ENCODE measurements at regions not wholly inside any gene's neighbourhood (a gene's known extent, or its start where the extent isn't known, plus 50 kb on each side); places are given as distances from the start of the nearest gene placed in this dataset.

DNA sequence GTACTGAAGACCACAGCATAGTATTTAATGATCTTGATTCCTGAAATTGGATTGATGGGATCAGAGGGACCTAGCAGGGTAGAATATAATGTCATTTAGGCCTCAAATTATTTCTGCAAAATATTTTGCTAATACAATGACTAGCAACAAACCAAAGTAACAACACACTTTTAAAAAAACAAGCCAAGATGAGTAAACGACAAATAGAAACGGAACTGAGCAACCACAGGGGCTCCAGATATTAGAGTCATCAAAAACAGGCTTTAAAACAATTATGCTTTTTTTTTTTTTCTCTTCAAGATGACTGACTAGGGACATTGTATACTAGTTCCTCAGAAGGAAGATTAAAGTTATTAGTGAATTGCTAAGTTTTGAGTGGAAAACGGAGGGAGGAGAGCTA lies 447.1 kb upstream of the MMADHC start:
- DNase-seq, result no peak

DNA sequence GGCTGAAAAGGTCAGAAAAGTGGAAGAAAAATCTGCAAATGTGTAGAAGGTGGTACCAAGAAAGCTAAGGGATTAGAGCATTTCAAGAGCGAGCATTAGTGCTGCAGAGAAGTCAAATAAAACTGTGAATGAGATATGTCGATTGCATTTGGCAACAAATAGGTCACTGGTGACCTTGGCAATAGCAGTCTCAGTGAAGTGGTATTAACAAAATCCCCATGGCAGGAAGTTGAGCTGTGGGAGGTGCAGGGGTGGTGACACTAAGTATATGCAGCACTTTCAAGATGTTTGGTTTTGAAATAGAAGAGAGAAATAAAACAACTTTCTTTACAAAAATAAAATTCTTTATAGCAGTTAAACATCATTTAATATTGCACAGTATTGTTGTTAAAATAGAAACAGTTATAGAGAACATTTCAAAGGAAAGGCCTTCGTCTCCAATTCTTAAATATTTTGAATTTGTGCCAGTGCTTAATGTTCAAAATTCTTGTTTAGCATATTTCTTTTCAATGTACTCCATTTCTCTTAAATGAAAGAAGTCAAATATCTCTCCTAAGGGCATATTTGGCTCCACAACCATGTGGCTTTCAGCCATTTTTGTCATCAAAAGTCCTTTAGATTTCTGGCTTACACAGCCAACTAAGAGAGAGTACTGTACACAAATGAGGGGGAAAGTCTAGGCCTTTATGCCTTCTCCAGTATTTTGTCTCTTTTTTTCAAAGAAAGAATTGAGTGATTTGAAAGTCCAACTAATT lies 443.0 kb upstream of the MMADHC start:
- DNase-seq, result no peak

DNA sequence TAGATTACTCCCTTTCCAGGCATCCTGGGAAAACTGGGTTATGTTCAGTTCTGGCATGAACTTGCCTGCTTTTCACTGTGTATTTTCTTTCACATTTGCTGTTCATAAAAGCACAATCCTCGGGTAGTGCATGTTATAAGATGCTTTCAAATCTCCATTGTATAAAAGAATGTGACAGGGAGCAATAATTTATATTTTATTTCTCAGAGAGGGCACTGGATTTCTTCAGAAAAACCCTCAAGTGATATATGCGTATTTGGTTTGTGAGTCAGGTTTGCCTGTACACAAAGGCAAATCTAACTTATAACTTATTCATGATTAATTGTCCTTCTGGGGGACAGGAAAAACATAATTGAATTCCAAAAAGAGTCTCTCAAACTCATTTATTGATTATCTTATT lies 440.7 kb upstream of the MMADHC start:
- DNase-seq, result no peak

DNA sequence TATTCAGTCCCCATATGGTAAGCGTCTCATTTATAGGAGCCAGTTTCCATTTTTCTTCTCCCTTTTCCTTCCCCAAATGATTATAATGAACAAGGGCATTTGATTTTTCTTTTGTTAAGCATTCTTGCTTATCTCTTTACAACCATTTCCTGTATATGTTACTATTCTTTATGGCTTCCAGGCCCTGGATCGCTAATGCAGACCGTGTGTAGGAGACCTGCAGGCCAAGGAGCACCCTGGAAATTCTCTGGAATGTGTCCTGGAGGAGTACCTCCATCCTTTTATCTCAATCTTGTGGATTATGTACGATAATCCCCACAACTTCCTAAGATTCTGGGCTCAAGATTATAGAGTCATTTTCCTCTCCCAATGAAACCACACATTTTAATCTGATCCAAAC lies 439.6 kb upstream of the MMADHC start:
- DNase-seq, result no peak

DNA sequence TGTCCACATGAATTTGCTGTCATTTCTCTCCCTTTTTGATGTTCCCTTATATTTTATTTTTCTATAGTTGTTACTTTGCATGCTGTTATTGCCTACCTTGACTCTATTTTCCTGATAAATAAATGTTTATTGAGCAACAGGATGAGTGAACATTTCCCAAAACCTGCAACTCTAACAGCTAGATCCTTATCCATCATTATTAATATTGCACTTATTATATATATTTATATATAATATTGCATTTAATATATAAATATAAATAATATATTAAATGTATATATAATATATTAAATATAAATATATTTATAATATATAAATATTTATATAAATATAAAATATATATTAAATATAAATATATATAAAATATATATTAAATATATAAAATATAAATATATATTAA lies 436.1 kb upstream of the MMADHC start:
- DNase-seq, result no peak

DNA sequence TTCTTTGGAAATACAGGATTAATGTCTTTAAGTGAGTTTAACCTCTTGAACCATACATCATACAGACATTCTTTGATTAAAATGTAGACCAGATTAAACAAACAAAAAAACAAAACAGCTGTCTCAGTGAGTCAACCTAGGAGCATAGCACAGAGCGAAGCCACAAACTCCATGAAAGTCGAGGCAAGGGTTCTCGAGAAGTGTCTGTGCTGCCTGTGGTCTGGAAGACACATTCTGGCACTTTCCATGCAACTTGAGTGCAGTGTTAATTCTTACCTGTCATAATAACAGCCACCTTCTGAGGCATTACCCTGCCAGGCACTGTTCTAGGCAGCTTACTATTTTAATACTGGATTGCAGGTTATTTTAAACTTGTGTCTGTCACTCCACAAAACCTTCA lies 435.5 kb upstream of the MMADHC start:
- peak; percentile 16 for DNase-seq

DNA sequence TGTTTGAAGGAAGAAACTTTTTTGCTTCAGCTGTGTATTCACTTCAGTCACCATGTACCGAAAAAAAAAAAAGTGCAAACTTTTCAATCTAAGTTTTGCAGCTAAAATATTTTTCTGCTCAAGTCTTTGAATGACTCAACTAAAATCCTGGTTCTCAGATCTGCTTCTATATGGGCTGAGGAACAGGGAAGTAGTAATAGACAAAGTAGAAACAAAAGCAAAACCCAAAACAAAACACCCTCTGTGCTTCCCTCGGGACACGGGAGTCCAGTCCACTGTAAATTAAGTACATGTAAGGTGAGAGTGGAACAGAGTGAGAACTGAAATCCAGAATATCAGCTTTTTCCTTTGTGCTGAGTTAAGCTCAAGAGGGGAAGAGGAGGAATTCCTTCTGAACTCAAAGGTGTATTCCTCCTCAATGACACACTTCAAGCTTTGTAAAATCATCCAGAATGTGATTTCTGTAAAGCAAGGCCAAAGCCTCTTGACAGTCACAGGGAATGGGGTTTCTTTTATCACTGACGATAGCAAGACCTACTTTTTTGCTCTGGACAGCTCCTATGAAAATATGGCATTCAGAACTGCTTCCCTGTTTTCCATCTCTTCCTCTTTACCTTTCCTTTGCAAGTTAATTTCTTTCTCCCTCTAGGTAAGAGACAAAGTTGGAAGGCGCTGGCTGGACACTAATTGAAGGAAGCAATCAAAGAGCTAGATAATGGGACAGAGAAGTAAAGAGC lies 433.5 kb upstream of the MMADHC start:
- no peak for DNase-seq

DNA sequence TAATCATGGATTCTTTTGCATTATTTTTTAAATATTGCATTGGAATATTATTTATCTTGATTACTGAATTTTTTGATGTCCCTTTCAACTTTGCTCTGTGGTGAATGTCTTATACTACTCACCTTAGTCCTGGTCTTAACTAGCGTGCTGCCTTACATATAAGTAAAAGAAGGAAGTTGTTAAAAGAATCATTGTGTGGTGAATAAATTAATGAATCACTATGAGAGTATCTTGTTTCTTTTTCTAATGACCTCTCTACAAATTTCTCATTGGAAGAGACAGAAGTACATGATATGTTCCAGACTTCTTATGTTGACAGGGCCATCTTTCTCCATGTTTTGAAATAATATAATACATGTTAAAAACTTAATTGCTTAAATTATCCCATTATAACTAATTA lies 432.6 kb upstream of the MMADHC start:
- DNase-seq, result no peak

DNA sequence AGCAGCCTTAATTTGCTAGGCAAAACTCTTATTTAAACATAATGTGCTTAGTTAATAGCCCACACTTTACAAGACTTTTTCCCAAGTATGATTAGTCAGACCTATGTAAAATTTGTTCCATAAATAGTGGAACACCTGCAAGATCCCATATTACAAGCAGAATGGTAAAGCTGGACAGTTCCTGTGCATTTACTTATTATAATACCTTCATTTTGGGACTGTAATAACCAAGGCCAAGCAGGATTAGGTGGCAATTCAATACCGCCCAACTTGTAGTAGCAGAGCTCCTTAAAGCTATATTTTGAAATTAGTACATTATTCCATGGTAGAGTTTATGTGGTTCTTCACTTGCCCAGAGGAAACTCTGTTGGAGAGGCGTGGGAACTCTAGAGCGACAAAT lies 431.5 kb upstream of the MMADHC start:
- no peak for DNase-seq

DNA sequence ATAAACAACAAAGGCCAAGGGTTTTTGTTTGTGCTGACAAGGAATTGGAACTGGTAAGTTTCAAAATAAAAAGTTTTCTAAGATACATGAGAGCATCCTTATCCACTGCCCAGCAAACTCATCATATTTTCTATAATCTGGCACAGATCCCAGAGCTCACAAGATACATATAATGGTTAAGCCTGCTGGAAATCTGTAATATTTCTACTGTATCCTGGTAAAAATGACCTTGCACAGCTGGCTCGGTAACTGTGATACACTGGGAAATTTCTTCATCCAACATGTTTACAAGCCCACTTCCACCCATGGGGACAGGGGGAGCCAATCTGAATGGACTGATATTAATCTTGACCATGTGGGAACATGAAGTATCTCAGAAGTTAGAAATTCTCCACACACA lies 425.4 kb upstream of the MMADHC start:
- no peak for DNase-seq

DNA sequence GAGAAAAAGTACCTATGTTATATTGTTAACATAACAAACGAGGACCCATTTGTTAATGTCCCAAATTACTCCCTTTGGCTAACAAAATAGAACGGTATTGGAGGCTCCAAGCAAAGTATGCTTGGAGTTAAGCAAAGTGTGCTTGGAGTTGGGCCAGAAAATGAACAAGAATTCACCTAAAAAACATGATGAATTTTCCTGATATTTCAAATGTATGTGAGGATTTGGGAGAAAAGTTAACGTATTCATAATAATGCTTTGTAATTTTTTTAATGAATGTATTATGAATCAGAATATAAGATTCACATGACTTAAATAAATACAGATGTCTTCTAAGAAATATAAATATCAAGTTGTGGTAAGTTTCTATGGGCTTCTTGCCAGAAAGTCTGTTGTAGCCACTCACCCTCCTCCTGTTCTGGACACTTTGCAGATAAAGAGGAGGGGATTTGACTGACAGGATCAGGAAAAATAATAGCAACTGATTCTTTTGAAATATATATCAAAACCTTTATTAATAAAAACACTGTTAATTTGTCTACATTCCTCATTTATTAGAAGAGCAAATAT lies 423.7 kb upstream of the MMADHC start:
- DNase-seq, result no peak

DNA sequence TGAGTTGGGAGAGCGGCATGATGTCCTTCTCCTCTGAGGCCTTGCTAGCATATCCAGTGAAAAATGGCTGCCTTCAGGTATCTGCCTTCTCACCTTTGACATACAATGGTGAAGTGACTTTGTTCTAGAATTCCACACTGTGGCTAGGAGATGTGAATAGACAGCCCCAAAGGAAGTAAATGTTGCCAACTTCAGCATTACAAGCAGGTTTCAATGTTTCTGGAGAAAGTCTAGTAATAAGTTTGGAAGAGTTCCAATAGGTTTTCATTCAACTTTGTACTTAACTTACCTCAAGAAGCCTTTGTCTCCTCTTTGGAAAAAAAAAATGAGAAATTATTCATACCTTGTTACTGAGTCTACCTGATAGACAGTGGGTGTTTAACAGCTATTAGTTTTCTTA lies 421.3 kb upstream of the MMADHC start:
- no peak for DNase-seq

DNA sequence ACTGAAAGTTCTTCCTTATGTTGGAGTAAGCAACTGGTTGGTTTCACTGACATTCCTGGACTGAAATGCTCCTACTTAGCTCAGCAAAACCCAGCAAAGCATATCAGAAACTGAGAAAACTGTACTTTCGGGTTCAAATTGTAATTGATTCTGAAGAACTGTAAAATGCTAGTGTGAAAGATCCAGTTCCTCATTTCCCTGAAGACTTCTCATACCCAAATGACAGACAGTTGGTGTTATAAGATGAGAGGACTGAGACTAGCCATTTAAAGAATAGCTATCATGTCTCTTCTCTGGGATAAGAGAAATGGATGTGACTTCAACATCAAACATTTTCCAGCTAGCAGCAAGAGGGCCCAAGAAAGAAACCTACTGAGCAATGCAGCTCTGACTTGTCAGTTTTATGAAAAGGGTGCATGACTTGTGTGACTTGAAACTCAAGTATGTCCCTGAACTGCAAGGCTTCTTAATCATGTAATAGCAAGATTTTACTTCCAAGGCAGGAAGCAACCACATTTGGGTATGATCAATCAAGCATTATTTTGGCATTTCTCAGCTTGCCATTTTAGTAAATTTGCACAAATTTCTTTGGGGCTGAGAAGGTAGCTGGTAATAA lies 420.3 kb upstream of the MMADHC start:
- no peak for DNase-seq

DNA sequence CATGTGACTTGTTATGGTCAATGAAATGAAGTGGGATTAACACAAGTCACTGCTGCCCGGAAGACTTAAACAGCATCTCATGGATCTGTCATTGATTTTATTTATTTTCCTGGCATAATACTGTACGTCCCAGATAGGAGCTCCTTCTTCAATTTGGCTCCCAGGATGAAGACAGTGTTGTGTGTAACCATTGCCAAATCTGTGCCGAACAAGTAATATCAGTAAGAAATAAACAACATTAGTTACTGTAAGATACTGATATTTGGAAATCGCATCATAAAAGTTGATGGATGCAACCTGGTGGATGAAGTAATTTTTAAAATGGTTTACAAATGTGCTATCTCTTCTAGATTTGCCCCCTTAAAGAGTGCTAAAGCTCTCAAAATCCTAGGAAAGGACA lies 419.0 kb upstream of the MMADHC start:
- DNase-seq, result no peak

DNA sequence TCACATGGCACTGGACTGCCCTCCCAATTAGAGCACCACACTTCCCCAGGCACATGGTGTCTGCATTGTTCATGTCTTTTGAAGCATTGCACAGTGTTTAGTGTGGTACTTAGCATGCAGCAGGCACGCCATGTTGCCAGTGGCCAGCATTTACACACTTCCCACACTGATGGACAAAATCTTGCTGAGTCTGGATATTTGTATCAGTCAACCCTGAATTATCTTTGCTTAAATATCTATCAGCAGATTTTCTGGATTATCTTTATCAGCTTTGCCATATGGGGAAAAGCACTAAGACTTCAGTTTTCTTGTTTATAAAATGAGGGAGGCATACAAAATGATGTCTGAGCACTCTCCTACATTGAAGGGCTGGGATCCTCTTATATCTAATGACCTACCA lies 416.0 kb upstream of the MMADHC start:
- no peak for DNase-seq

DNA sequence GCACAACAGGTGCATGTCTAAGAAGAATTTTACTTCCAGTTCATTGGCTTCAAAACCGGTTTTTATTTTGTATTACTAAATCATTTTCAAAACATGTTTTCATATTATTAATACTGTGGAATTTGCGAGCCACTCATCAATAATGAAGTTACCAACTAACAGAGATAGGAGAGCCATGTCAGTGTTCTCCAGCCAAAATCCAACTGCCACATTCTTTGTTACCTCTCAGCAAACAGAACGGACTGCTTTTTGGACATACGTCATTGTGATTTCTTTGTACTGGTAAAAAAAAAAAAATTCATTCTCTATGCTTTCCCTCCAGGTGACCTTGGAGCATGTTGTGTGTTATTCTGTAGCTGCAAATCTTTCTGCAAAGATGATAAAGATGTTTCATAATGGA lies 414.2 kb upstream of the MMADHC start:
- DNase-seq, result no peak

DNA sequence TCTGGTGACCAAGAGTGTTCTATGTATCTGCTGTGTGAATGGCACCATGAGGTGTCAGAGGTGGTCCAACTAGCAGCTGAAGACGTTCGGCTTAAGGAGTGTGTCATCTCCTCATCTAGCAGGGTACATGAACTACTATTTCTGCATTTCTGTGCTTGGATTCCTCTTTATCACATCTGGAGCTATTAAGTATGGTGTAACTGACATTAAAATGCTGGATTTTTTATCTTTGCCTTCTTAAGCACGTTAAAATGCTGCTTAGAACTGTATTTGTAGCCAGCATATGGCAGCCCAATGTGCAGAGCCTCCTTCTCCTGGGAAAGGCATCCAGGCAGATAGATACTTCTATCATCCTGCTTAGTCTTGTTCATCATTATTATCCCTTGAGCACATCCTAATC lies 409.3 kb upstream of the MMADHC start:
- no peak for DNase-seq

DNA sequence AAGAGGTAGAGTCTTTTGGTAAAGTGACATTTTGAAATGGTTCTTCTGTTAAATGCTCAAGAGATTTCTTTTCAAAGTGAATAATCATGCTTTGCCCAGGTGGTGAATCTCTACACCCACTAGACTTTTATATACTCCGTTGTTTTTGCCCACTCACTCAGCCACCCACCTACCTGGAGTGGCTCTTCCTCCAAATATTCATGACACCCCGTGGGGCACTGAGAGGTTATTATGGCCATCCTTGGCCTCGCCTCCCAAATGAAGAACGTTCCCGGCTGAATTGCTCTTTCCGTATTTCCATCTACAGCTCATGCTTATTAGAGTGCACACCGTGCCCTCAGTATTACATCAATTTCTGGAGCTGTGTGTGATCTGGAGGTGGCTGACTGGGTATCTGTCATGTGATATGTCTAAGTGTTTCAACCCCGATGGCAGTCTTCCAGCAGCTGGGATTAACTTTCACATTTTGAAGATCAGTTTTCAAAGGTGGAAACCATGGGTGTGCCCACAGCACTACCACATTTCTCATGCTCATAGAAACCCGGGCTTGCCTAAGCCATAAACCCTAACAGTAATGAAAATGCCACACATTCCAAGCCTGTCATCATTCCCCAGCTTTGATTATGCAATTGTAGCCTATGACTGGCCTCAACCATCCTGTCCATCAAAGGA lies 406.6 kb upstream of the MMADHC start:
- DNase-seq, result no peak

DNA sequence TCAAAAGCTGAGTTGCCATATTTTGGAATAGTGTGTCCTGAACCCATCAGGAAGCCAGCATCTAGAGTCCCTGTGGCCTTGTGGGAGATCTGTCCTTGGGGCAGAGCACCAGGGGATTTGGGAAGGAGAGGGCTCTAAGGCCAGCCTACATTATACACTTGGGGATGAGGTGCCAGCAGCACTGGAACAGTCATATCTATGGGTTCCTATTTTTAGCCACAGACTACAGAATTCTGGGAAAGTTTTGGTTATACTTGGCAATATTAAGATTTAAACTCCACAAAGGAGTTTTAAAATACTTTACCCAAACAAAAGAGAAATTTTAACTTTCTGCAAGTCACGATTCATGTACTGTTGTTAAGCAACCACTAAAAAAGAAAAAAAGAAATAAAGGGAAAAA lies 405.7 kb upstream of the MMADHC start:
- no peak for DNase-seq

DNA sequence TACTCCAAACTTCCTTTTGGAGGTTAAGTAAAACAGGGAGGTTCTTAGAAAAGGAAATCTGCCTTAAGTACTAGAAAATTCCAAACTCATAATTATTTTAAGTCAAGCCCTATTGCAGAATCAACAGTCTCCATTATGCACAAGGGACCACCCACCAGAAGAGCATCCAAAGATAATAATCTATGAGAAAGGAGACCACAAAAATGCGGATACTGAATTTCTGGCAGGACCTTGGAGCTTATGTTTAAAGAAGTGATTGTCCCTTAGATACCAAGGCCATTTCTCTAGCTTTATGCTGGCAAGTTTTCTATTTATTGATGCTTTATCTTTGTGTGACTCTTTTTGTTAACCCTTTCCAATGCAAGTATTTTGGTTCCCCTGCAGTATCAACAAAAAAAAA lies 404.0 kb upstream of the MMADHC start:
- DNase-seq, result no peak

DNA sequence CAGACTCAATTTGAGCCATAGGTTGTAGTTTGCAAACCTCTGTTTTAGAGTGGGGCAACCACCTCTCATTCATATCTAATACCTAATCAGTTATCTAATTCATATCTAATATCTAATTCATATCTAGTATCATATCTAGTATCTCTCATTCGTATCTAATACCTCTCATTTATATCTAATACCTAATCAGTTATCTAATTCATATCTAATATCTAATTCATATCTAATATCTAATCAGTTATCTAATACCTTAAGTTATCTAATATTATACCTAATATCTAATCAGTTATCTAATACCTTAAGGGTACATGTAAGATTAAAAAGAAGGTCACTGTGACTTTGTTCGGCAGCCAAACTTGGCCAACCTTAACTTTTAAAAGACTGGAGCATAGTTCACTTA lies 403.4 kb upstream of the MMADHC start:
- no peak for DNase-seq

DNA sequence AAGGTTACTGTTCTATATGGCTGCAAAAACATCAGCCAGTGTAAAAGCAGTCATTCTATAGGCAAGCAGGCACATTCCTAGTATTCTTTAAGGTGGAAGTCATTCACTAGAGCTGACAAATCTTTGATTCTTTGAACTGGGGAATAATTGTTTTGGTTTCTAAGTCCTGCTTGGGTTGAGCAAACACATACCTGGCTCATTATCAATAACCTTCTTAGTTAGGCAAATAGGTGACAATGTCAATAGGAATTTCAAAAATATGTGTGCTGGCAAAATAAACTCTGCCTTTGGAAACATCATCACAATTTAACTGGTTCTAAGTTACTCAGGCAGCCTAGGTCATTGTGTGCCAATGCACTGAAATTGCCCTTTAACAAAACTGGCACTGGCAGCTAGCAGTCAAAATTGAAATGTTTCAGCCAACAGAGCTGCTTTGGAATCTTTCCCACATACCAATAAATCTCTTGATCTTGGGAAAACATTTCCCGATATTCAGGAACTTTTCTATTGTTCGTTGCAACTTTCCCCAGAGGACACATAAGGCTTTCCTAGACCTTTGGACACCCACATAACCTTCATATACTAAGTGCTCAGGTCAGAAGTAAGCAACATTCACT lies 402.0 kb upstream of the MMADHC start:
- DNase-seq, result no peak

DNA sequence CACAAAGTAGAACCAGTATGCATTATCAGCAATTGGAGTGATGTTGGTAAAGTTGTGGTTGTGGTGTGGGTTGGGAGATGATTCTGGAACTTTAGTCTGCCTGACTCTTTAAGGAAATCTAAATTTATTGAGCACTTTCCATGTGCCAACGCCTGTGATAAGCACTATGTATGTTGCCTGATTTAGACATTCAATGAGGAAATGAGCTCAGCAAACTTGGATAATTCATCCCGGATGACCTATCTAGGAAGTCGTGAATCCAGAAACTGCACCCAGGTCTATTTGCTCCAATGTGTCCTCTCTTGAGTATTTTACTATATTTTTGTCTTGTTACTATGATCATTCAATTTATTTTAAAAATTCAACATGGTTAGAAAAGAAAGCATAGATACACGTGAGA lies 400.8 kb upstream of the MMADHC start:
- no peak for DNase-seq
